Umbilical cord (tissue), 1 donor: ENCODE measurements at regions not wholly inside any gene's neighbourhood (a gene's known extent, or its start where the extent isn't known, plus 50 kb on each side); places are given as distances from the start of the nearest gene placed in this dataset.

Experiments used
- DNase-seq: peaks from one replicate; pipeline ENCODE4 v3.0.0-alpha.2; 2015; ENCODE audit warnings: low spot score

- no peak for DNase-seq
Measured at GRCh38 chr10:132467464-132468149, 70.0 kb upstream of the INPP5A start.

DNA sequence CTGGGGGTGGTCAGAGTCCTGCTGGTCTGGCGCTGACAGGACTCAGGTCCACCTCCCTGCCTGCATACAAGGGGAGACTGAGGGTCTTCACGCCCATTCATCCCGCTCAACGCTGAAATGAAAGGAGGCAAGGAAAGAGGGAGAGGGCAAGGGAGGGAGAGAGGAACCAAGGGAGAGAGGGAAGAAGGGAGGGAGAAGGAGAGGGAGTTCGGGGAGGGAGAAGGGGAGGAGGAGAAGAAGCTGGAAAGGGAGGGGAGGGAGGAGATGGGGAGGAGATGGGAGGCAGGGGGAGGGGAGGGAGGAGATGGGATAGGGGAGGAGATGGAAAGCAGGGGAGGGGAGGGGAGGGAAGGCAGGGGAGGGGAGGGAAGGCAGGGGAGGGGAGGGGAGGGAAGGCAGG is 69.4 kb upstream of the INPP5A start:
- no peak for DNase-seq

- DNase-seq, result no peak
Measured at GRCh38 chr10:132468651-132469050, 68.9 kb upstream of the INPP5A start.

DNA sequence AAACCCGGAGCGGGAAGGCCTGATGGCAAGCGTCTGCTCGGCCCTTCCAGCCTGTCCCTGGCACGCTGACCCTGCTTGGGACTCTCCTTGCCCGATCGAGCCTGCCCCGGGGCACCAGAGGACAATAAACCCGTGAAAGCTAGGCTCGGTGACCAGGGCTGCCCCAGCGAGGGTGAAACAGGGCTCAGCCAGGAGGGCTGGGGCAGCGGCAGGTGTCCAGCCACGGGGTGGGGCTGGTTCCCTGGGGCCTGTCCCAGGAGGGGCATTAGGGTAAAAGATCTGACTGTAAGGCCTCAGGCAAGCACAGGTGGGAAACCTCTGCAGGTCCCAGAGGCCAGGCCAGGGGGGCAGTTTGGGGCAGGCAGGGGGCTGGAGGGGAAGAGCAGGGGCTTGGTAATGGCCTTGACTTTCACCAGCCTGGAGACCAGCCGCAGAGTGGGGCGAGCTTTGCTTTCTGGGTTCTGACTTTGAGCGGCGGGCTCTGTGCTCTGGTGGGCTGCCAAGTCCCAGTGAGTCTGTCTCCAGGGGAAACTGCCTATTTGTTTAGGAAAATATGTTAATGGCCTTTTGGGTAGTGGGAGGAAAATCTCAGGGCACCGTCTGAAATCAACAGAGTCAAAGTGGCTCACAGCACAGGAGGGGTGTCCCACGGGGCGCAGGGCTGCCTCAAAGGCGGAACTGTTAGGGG is 68.2 kb upstream of the INPP5A start:
- DNase-seq, result peak; percentile 57

- no peak for DNase-seq
Measured at GRCh38 chr10:132470410-132471124, 67.0 kb upstream of the INPP5A start.

- DNase-seq, result no peak
Measured at GRCh38 chr10:132471125-132471451, 66.5 kb upstream of the INPP5A start.

GRCh38 chr10:132471484-132471883 is 66.1 kb upstream of the INPP5A start:
- no peak for DNase-seq

DNA sequence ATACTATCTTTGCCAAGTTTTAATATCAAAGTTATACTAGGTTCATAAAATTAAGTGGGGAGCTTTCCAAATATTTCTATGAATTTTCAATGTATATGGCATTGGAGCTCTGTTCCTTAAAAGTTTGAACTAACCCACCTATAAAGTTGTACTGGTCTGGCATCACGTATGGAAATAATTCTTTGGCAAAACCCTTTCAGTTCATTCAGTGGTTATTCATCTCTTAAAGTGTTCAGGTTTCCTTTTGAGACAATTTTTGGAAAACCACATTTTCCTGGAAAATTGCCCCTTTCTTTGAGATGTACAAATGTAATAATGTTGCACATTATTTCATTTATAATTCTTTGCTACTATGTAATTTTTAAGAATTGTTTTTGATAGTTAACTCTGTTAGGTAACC is 62.5 kb upstream of the INPP5A start:
- DNase-seq, result no peak

GRCh38 chr10:132476146-132477065 is 61.2 kb upstream of the INPP5A start:
- no peak for DNase-seq

DNA sequence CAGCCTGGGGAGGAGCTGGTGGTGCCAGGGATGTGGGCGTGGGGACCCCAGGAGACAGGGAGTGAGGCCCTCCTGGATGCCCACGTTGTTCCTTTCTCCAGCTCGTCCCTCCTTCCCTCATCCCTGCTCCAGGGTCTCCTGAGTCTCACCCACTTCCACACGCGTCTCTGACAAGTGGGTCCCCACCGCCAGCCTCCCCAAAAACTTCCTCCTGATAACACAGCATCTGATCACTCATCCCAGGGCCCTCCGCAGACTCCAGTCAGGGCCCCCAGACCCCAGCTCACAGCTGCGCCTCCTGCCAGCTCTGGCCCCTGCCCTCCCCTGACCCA is 60.6 kb upstream of the INPP5A start:
- DNase-seq, result no peak

DNA sequence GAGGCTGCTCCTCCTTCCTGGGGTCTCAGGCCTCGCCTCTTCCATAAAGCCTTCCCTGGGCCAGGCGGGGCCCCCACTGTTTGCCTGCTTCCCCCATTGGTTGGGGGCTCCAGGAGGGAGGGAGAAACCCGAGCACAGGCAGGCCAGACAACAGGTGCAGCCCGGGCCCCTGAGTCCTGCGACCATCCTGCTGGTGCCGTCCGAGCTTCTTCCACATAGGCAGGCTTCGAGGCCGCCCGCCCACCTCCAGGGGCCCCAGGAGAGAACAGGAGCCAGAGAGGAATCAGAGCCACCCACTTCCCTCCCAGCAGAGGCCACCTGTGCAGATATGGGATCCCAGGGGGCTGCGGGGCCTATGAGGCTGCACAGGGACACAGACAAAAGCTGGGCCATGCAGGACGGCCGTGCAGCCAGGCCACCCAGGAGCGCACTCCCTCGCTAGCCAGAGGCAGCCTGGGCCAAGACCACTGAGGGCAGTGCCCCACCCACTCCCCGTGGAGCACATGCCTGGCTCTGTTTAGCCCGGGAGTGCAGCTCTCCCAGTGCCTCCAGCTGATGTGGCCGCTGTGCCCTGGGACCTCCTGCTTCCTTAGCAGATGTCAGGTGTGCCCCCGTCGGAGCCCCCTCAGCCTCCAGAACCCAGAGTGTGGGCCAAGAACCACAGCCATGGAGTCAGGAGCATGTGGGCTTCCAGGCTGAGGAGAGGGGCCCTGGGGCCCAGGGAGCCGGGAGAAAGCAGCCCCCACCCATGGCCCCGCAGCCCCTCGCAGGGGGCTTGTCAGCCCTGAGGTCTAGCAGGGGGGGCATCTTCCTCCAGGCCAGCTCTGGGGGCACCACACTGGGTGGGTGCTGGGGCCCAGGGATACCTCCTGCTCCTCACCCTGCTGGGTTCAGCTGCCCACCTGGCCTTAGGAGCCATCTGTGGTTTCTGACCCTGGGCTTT is 59.9 kb upstream of the INPP5A start:
- no peak for DNase-seq

DNA sequence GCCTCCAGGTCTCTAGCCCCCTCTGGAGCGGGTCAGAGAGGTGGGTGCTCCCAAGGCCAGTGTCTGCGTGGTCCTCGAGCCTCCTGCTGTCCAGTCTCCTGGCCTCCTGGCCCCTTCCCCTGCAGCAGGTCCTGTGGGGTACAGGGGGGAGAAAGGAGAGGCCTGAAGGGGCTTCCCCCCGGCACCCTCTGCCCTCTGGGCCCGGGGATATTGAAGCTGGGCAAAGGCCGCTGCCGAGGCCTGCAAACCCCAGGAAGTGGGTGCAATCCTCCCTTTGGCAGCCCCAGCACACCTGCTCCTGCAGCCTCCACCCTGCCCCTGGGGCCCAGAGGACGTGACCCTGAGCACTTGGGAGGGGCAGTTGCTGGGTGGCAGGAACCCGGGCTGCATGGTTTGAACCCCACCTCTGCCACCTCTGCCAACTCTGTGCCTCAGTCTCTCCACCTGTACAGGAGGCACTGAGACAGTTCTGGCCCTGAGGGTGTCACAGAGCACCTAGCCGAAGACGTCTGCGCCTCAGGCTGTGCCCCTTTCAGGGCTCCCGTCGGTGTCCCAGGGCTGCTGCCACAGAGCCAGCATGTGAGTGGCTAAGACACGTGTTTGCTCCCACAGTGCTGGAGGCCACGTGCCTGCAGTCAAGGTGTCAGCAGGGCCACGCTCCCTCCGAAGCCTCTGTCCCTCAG is 59.1 kb upstream of the INPP5A start:
- DNase-seq, result no peak

DNA sequence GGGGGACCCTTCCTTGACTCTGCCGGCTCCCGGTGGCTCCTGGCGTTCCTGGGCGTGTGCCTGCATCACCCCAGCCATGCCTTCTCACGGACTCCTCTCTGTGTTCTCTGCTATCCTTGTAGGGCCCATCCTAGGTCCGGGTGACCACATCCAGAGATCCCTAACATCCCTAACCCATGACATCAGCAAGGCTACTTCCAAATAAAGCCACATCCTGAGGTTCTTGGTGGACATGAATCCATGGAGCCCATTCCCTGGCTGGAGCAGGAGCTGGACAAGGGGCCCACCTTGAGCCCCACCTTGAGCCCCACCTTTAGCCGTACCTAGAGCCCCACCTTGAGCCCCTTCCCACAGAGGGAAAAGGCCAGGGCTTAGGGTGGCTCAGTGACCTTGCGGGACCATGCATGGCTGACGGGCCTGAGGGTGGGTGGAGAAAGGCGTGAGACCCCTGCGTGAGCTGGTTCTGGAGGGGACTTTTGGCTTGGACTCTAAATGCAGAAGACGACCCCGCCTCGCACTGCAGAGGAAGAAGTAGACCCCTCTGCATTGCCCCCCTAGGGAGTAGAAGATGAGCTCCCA is 58.5 kb upstream of the INPP5A start:
- no peak for DNase-seq

DNA sequence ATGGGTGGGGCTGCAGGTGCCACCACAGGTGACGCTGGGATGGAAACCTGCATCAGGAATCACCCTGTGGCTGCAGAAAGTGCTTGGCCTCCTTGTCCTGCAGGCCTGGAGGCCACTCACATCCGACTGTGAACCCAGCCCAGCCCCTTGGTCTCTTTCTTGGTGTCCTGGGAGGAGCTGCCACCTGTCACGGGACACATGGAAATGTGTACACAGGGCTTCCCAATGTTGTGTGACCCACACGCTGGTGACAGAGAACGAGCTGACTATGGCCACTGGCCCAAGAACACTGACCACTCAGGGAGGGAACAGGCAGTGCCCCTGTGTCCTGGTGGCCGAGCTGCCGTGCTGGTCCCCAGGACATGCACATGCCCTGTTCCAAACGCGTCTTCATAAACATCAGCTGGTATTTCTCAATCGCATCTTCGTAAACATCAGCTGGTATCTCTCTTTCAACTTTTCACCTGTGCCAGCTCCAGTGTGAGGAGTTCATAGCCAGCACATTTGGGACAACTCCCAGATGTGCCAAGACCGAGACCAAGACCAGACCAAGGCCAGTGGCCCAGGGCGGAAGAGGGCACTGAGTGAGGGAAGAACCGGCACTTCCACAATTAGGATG is 57.9 kb upstream of the INPP5A start:
- no peak for DNase-seq

DNA sequence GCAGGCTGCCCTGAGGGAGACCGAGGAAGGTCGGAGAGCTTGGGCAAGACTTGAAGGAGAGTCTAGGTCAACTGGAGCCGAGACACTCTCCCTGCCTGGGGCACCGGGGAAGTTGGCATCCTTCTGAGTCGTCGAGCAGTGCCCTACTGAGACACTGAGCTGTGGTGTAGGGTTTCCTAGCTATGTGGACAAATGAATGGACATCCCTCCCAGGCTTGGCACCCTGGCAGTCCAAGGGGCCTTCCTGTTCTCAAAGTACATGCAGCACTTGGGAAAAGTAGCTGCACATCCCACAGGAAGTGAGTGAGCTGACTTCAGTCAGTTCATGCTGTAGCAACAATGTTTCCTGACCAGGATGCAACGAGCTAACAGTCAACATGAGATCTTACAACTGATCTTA is 57.2 kb upstream of the INPP5A start:
- DNase-seq, result no peak

GRCh38 chr10:132481690-132482089 is 55.9 kb upstream of the INPP5A start:
- DNase-seq, result no peak

- DNase-seq, result peak; percentile 84
Measured at GRCh38 chr10:132482090-132482800, 55.3 kb upstream of the INPP5A start.

- no peak for DNase-seq
Measured at GRCh38 chr10:132483394-132483793, 54.2 kb upstream of the INPP5A start.

DNA sequence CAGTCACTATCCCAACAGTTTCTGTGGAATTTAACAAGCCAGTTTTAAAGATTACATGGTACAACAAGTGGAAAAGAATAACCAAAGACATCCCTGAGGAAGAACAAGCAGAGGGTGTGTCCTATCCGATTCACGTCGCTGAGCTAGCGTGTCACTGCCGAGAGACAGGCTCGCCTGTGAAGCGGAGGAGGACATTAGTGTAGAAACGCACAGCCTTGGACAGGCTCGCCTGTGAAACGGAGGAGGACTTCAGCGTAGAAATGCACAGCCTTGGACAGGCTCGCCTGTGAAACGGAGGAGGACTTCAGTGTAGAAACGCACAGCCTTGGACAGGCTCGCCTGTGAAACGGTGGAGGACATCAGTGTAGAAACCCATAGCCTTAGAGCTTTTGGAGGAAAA is 52.7 kb upstream of the INPP5A start:
- no peak for DNase-seq
